Hepatocyte (in vitro differentiated cells): ENCODE measurements at regions not wholly inside any gene's neighbourhood (a gene's known extent, or its start where the extent isn't known, plus 50 kb on each side); places are given as distances from the start of the nearest gene placed in this dataset.

Experiments
- DNase-seq: peaks from one replicate; pipeline ENCODE4 v3.0.0-alpha.2; 2016; ENCODE audit warnings: low spot score
- H2AFZ ChIP-seq: fragments of 200-600 bp; sonication (generic); 2 replicates; pipeline ENCODE4 v1.6.0; 2016; ENCODE audit warnings: antibody characterized with exemption, mild to moderate bottlenecking
- H3K27ac ChIP-seq: fragments of 200-600 bp; sonication (generic); 2 replicates; pipeline ENCODE4 v1.5.1; 2016; ENCODE audit warnings: mild to moderate bottlenecking
- H3K27me3 ChIP-seq: fragments of 200-600 bp; sonication (generic); 2 replicates; pipeline ENCODE4 v1.6.1; 2016
- H3K36me3 ChIP-seq: fragments of 200-600 bp; sonication (generic); replicated peaks from 2 replicates; pipeline ENCODE4 v1.5.1; 2016; ENCODE audit warnings: low read depth; ENCODE audit not compliant: insufficient read depth
- H3K4me1 ChIP-seq: fragments of 200-600 bp; sonication (generic); 2 replicates; pipeline ENCODE4 v1.5.1; 2016; ENCODE audit warnings: mild to moderate bottlenecking, moderate library complexity; ENCODE audit not compliant: insufficient read depth
- H3K4me2 ChIP-seq: fragments of 200-600 bp; sonication (generic); 2 replicates; pipeline ENCODE4 v1.6.0; 2016
- H3K4me3 ChIP-seq: fragments of 200-600 bp; sonication (generic); 2 replicates; pipeline ENCODE4 v1.5.1; 2016; ENCODE audit warnings: mild to moderate bottlenecking
- H3K79me2 ChIP-seq: fragments of 200-600 bp; sonication (generic); 2 replicates; pipeline ENCODE4 v1.6.0; 2017; ENCODE audit warnings: mild to moderate bottlenecking
- H3K9me2 ChIP-seq: fragments of 200-600 bp; sonication (generic); replicated peaks from 2 replicates; pipeline ENCODE4 v1.6.0; 2017; ENCODE audit warnings: mild to moderate bottlenecking; ENCODE audit not compliant: insufficient read depth
- H3K9me3 ChIP-seq: fragments of 200-600 bp; sonication (generic); 2 replicates; pipeline ENCODE4 v1.5.1; 2016; ENCODE audit warnings: low read depth, mild to moderate bottlenecking
- H4K20me1 ChIP-seq: fragments of 200-600 bp; sonication (generic); 2 replicates; pipeline ENCODE4 v1.6.0; 2016; ENCODE audit warnings: mild to moderate bottlenecking; ENCODE audit not compliant: insufficient read depth, poor library complexity, severe bottlenecking
- CTCF ChIP-seq: fragments of 200-600 bp; sonication (generic); IDR thresholded peaks from 2 replicates; pipeline ENCODE4 v1.5.1; 2016; ENCODE audit warnings: antibody characterized with exemption, mild to moderate bottlenecking; ENCODE audit not compliant: poor library complexity
- EZH2 ChIP-seq: fragments of 200-600 bp; sonication (generic); IDR thresholded peaks from 2 replicates; pipeline ENCODE4 v1.6.1; 2016; ENCODE audit warnings: antibody characterized with exemption, mild to moderate bottlenecking, borderline replicate concordance
- EZH2phosphoT487 ChIP-seq: fragments of 200-600 bp; sonication (generic); IDR thresholded peaks from one replicate; pipeline ENCODE4 v1.6.1; 2018; ENCODE audit warnings: antibody characterized with exemption, mild to moderate bottlenecking, low read depth, moderate library complexity; ENCODE audit not compliant: unreplicated experiment, severe bottlenecking
- WGBS: methylation state at CpG from one replicate; pipeline ENCODE4 v1.1.6; 2016; ENCODE audit warnings: low lambda C conversion rate; ENCODE audit errors: missing lambda C conversion rate; 5-methylcytosine and 5-hydroxymethylcytosine counted together

- WGBS = 62% methylated on average over 7 of the region's 7 CpGs
- TF ChIP-seq EZH2phosphoT487 = no peak
- no peak for TF ChIP-seq EZH2
- TF ChIP-seq CTCF = no peak
These were observed 131.7 kb downstream of the CLCN4 start for GRCh38 chrX:10288373-10288975.

DNA sequence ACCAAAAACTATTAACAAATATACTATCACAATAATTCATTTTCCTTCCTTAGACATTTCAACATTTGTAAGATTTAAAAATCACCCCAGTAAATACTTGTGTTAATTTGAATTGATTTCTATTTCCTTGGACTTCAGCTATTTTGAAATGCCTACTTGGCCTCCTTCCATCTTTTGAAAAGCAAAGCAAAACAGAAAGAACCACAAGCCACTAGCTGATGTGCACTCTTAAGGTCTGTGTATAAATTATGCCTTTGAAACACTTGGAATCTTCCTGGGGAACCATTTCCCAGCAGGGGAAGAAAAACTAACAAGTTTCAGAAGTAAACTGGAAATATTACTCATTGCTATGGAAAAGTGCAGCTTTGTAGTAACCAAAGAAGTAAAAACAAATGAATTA, 139.8 kb downstream of the CLCN4 start:
- no peaks in the 10 kb centered on the region for H3K27me3 ChIP-seq
- TF ChIP-seq EZH2phosphoT487 (no peak), EZH2 (no peak), CTCF (no peak)
- no peaks in the 10 kb centered on the region for H3K9me3 ChIP-seq
- H3K4me1 ChIP-seq = no peaks in the 10 kb centered on the region
- H4K20me1 ChIP-seq = no peaks in the 10 kb centered on the region
- H3K4me3 ChIP-seq = no peak overlapping the region
- H3K79me2 ChIP-seq = no peaks in the 10 kb centered on the region
- no peak overlapping the region for H3K27ac ChIP-seq
- H2AFZ ChIP-seq = no peak overlapping the region
- DNase-seq = no peak
- H3K36me3 ChIP-seq = no peaks in the 10 kb centered on the region
- H3K9me2 ChIP-seq = no peaks in the 10 kb centered on the region
- H3K4me2 ChIP-seq = no peak overlapping the region

More at GRCh38 chrX:10288373-10288975, 131.7 kb downstream of the CLCN4 start:
- Histone ChIP-seq H3K9me2 (no peaks in the 10 kb centered on the region), H3K9me3 (no peaks in the 10 kb centered on the region), H3K4me2 (no peak overlapping the region), H3K36me3 (no peaks in the 10 kb centered on the region), H3K4me3 (no peak overlapping the region), H3K27ac (no peak overlapping the region), H3K79me2 (no peaks in the 10 kb centered on the region), H2AFZ (no peak overlapping the region), H3K4me1 (no peaks in the 10 kb centered on the region), H3K27me3 (no peaks in the 10 kb centered on the region), H4K20me1 (no peaks in the 10 kb centered on the region)
- no peak for DNase-seq

DNA sequence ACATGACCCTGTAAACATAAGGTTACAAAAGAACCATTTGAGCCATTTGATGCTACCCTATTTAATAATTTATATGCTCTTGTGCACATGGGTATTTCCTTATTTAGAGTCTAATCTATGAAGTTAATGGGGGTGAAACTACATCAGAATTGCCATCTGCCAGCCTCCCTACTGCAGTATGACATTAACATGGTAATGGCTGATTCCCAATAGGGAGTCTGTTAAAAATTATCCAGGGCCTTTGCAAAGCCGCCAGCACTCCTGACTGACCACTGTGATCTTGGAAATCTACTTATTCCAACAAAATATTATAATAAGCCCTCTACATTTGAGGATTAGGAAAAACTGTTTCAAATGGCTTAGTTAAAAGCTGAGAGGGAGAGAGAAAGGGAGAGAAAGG, 153.7 kb downstream of the CLCN4 start:
- Histone ChIP-seq H3K27ac (no peak overlapping the region), H3K4me1 (no peaks in the 10 kb centered on the region), H3K9me2 (no peaks in the 10 kb centered on the region), H3K79me2 (no peaks in the 10 kb centered on the region), H3K4me3 (no peak overlapping the region), H3K27me3 (no peaks in the 10 kb centered on the region), H4K20me1 (no peaks in the 10 kb centered on the region), H2AFZ (no peak overlapping the region), H3K9me3 (no peaks in the 10 kb centered on the region), H3K36me3 (no peaks in the 10 kb centered on the region), H3K4me2 (no peak overlapping the region)
- no peak for DNase-seq
- WGBS = 52% methylated on average over 1 of the region's 1 CpG
- TF ChIP-seq EZH2phosphoT487 (no peak), EZH2 (no peak), CTCF (no peak)
